H9 (cell line): ENCODE measurements at regions not wholly inside any gene's neighbourhood (a gene's known extent, or its start where the extent isn't known, plus 50 kb on each side); places are given as distances from the start of the nearest gene placed in this dataset.
"Not testable (repeated sequence)": the region's sequence is repeated elsewhere in the genome, so short reads cannot be mapped to it uniquely, and the experiment has no call there.

Source experiments
- DNase-seq: peaks from one replicate; pipeline ENCODE4 v3.0.0-alpha.2; 2017
- H2AFZ ChIP-seq: one replicate; pipeline ENCODE4 v1.6.1; 2013; ENCODE audit warnings: mild to moderate bottlenecking, low read length, control low read depth, moderate library complexity
- H2AK5ac ChIP-seq: 2 replicates; pipeline ENCODE4 v1.6.1; 2013; ENCODE audit warnings: low read length, control low read depth, mixed read lengths; ENCODE audit not compliant: insufficient read length
- H2BK120ac ChIP-seq: one replicate; pipeline ENCODE4 v1.6.1; 2013; ENCODE audit warnings: low read depth, mild to moderate bottlenecking, low read length, control low read depth, inconsistent platforms; ENCODE audit not compliant: poor library complexity, severe bottlenecking
- H2BK12ac ChIP-seq: 2 replicates; pipeline ENCODE4 v1.6.1; 2013; ENCODE audit warnings: low read length, control low read depth, mixed read lengths, low read depth; ENCODE audit not compliant: insufficient read length
- H2BK15ac ChIP-seq: 2 replicates; pipeline ENCODE4 v1.6.1; 2013; ENCODE audit warnings: low read depth, low read length, control low read depth
- H2BK20ac ChIP-seq: one replicate; pipeline ENCODE4 v1.6.1; 2013; ENCODE audit warnings: low read depth, mild to moderate bottlenecking, low read length, control low read depth, inconsistent platforms; ENCODE audit not compliant: poor library complexity, severe bottlenecking
- H2BK5ac ChIP-seq: 2 replicates; pipeline ENCODE4 v1.6.1; 2013; ENCODE audit warnings: low read length, control low read depth, mixed read lengths; ENCODE audit not compliant: insufficient read length
- H3K14ac ChIP-seq: 2 replicates; pipeline ENCODE4 v1.6.1; 2013; ENCODE audit warnings: low read length, control low read depth; ENCODE audit not compliant: insufficient read depth
- H3K18ac ChIP-seq: 2 replicates; pipeline ENCODE4 v1.6.1; 2013; ENCODE audit warnings: low read depth, mild to moderate bottlenecking, mixed read lengths, low read length, control low read depth; ENCODE audit not compliant: insufficient read length
- H3K23ac ChIP-seq: 2 replicates; pipeline ENCODE4 v1.6.1; 2013; ENCODE audit warnings: low read length, control low read depth, mixed read lengths, low read depth; ENCODE audit not compliant: insufficient read length
- H3K23me2 ChIP-seq: 2 replicates; pipeline ENCODE4 v1.6.1; 2013; ENCODE audit warnings: low read depth, mild to moderate bottlenecking, mixed read lengths, low read length, control low read depth; ENCODE audit not compliant: insufficient read length, poor library complexity, severe bottlenecking
- H3K27ac ChIP-seq: 2 replicates; pipeline ENCODE4 v1.5.1; 2013; ENCODE audit warnings: low read length, control low read depth, mixed read lengths, low read depth; ENCODE audit not compliant: insufficient read length
- H3K27me3 ChIP-seq: 2 replicates; pipeline ENCODE4 v1.6.1; 2013; ENCODE audit warnings: low read length, control low read depth, inconsistent platforms; ENCODE audit not compliant: insufficient read depth
- H3K4ac ChIP-seq: 2 replicates; pipeline ENCODE4 v1.6.1; 2013; ENCODE audit warnings: low read depth, mild to moderate bottlenecking, control low read depth, inconsistent platforms, low read length, moderate library complexity
- H3K4me1 ChIP-seq: 2 replicates; pipeline ENCODE4 v1.6.1; 2013; ENCODE audit warnings: low read length, control low read depth, inconsistent platforms; ENCODE audit not compliant: insufficient read depth
- H3K4me2 ChIP-seq: 2 replicates; pipeline ENCODE4 v1.6.1; 2013; ENCODE audit warnings: low read length, control low read depth, mixed read lengths; ENCODE audit not compliant: insufficient read length, insufficient read depth
- H3K56ac ChIP-seq: 2 replicates; pipeline ENCODE4 v1.6.1; 2013; ENCODE audit warnings: low read depth, mild to moderate bottlenecking, mixed read lengths, low read length, control low read depth; ENCODE audit not compliant: insufficient read length
- H3K79me1 ChIP-seq: 2 replicates; pipeline ENCODE4 v1.6.1; 2013; ENCODE audit warnings: low read depth, mild to moderate bottlenecking, moderate library complexity, low read length, control low read depth, inconsistent platforms; ENCODE audit not compliant: insufficient read depth, poor library complexity, severe bottlenecking
- H3K79me2 ChIP-seq: 2 replicates; pipeline ENCODE4 v1.6.1; 2013; ENCODE audit warnings: low read length, control low read depth, inconsistent platforms; ENCODE audit not compliant: insufficient read depth
- H3K9ac ChIP-seq: 2 replicates; pipeline ENCODE4 v1.6.1; 2013; ENCODE audit warnings: low read length, control low read depth, mixed read lengths; ENCODE audit not compliant: insufficient read length; ENCODE audit errors: extremely low read depth
- H3K9me3 ChIP-seq: one replicate; pipeline ENCODE4 v1.6.1; 2013; ENCODE audit warnings: low read depth, low read length, inconsistent platforms; ENCODE audit not compliant: control insufficient read depth
- H3T11ph ChIP-seq: one replicate; pipeline ENCODE4 v1.6.1; 2013; ENCODE audit warnings: mild to moderate bottlenecking, low read length, control low read depth, inconsistent platforms
- H4K20me1 ChIP-seq: one replicate; pipeline ENCODE4 v1.6.1; 2013; ENCODE audit not compliant: control insufficient read depth, insufficient read length, insufficient read depth
- H4K5ac ChIP-seq: 2 replicates; pipeline ENCODE4 v1.6.1; 2013; ENCODE audit warnings: low read depth, mild to moderate bottlenecking, mixed read lengths, low read length, control low read depth; ENCODE audit not compliant: insufficient read length
- H4K8ac ChIP-seq: replicated peaks from 2 replicates; pipeline ENCODE4 v1.6.1; 2013; ENCODE audit warnings: low read length, control low read depth, mixed read lengths, low read depth; ENCODE audit not compliant: insufficient read length
- H4K91ac ChIP-seq: 2 replicates; pipeline ENCODE4 v1.6.1; 2013; ENCODE audit warnings: low read depth, mild to moderate bottlenecking, moderate library complexity, mixed read lengths, low read length, control low read depth; ENCODE audit not compliant: insufficient read length
- H3K27ac Mint-ChIP-seq, 3 experiments: 2 replicates in 2 of 3; 3 replicates in 1 of 3; pipeline ENCODE4 v1.8.0; 2020 to 2021; ENCODE audit warnings: mixed read lengths in 3 of 3, mild to moderate bottlenecking in 1 of 3, moderate library complexity in 1 of 3
- H3K27me3 Mint-ChIP-seq: 2 replicates; pipeline ENCODE4 v1.8.0; 2021; ENCODE audit warnings: low read depth, mild to moderate bottlenecking, moderate library complexity, mixed read lengths
- H3K36me3 Mint-ChIP-seq, 3 experiments: 2 replicates in 2 of 3; 3 replicates in 1 of 3; pipeline ENCODE4 v1.8.0; 2020 to 2021; ENCODE audit warnings: low read depth in 3 of 3, mixed read lengths in 3 of 3; ENCODE audit not compliant: insufficient read depth in 1 of 3
- H3K4me1 Mint-ChIP-seq, 2 experiments: 2 replicates each; pipeline ENCODE4 v1.8.0; 2020; ENCODE audit warnings: mixed read lengths in 2 of 2
- H3K4me3 Mint-ChIP-seq, 2 experiments: 2 replicates in 1 of 2; 3 replicates in 1 of 2; pipeline ENCODE4 v1.8.0; 2020 to 2021; ENCODE audit warnings: mild to moderate bottlenecking in 2 of 2, mixed read lengths in 2 of 2, moderate library complexity in 1 of 2
- H3K9me3 Mint-ChIP-seq, 2 experiments: 2 replicates in 1 of 2; 3 replicates in 1 of 2; pipeline ENCODE4 v1.8.0; 2020; ENCODE audit warnings: mild to moderate bottlenecking in 2 of 2, mixed read lengths in 2 of 2, moderate library complexity in 1 of 2
- WGBS: extraction: QIAGEN DNeasy Blood & Tissue Kit; methylation state at CpG from one replicate; pipeline ENCODE4 v1.1.7; 2013; ENCODE audit warnings: missing lambda C conversion rate, low lambda C conversion rate, mixed read lengths; ENCODE audit not compliant: insufficient read length; ENCODE audit errors: extremely low coverage; 5-methylcytosine and 5-hydroxymethylcytosine counted together

DNA sequence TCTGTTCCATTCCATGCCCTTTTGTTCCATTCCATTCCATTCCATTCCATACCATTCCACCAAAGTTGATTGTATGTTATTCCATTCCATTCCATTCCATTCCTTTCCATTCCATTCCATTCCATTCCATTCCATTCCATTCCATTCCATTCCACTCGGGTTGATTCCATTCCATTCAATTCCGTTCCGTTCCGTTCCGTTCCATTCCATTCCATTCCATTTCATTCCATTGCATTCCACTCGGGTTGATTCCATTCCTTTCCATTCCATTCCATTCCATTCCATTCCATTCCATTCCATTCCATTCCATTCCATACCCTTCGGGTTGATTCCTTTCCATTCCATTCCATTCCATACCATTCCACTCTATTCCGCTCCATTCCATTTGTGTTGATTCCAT lies 143.8 kb downstream of the CWH43 start:
- not testable (repeated sequence) for H3K27me3 Mint-ChIP-seq, H3K27ac Mint-ChIP-seq, H3K36me3 Mint-ChIP-seq, H4K20me1 ChIP-seq, DNase-seq, H4K91ac ChIP-seq, H3K27me3 ChIP-seq, H3K23ac ChIP-seq, H3K27ac ChIP-seq, H2AFZ ChIP-seq, H4K8ac ChIP-seq, H2BK120ac ChIP-seq, H3K18ac ChIP-seq, H2BK20ac ChIP-seq, H2BK5ac ChIP-seq, H3K4me1 Mint-ChIP-seq, H2BK12ac ChIP-seq, H3K14ac ChIP-seq, H3K79me2 ChIP-seq, H3K23me2 ChIP-seq, H3K4ac ChIP-seq, H3T11ph ChIP-seq, H3K9ac ChIP-seq, H3K4me2 ChIP-seq, H3K56ac ChIP-seq, H3K79me1 ChIP-seq, H3K4me1 ChIP-seq, H3K4me3 Mint-ChIP-seq, H2BK15ac ChIP-seq, H3K9me3 ChIP-seq, H4K5ac ChIP-seq, H2AK5ac ChIP-seq
- H3K9me3 Mint-ChIP-seq: peaks cover 31 to 38% of the 10 kb centered on the region in 2 experiments
- WGBS: no CpG with 5 or more reads among the region's 8 CpGs

- H4K91ac ChIP-seq, H2BK5ac ChIP-seq, H3K27me3 Mint-ChIP-seq, H3K9ac ChIP-seq, H3K27ac ChIP-seq, H3K79me1 ChIP-seq, H4K20me1 ChIP-seq, H3K23ac ChIP-seq, H4K5ac ChIP-seq, H3K4me2 ChIP-seq, H3K18ac ChIP-seq, H3K4ac ChIP-seq, H2BK120ac ChIP-seq, DNase-seq, H2BK20ac ChIP-seq, H2AFZ ChIP-seq, H3K4me1 Mint-ChIP-seq, H3K23me2 ChIP-seq, H3K9me3 ChIP-seq, H2BK15ac ChIP-seq, H3K79me2 ChIP-seq, H3K56ac ChIP-seq, H2BK12ac ChIP-seq, H3K4me3 Mint-ChIP-seq, H3K14ac ChIP-seq, H4K8ac ChIP-seq, H3K27me3 ChIP-seq, H3K4me1 ChIP-seq, H3K27ac Mint-ChIP-seq, H3K36me3 Mint-ChIP-seq, H3T11ph ChIP-seq, H2AK5ac ChIP-seq: not testable (repeated sequence)
- peaks cover 33 to 40% of the 10 kb centered on the region in 2 experiments for H3K9me3 Mint-ChIP-seq
- no CpG with 5 or more reads among the region's 7 CpGs for WGBS
Measured at GRCh38 chr4:49130724-49131123, 144.6 kb downstream of the CWH43 start.
